GM19395 (cell line): ENCODE measurements at regions not wholly inside any gene's neighbourhood (a gene's known extent, or its start where the extent isn't known, plus 50 kb on each side); places are given as distances from the start of the nearest gene placed in this dataset.
A peak's percentile ranks its signal among the peaks of the same experiment; 100 is the strongest.
"Not testable (repeated sequence)": the region's sequence is repeated elsewhere in the genome, so short reads cannot be mapped to it uniquely, and the experiment has no call there.

Source experiments
- ATAC-seq: cut with Tn5 transposase; IDR thresholded peaks from one replicate; pipeline ENCODE4 v1.9.1; 2021; ENCODE audit warnings: mild to moderate bottlenecking, moderate library complexity; ENCODE audit not compliant: unreplicated experiment

DNA sequence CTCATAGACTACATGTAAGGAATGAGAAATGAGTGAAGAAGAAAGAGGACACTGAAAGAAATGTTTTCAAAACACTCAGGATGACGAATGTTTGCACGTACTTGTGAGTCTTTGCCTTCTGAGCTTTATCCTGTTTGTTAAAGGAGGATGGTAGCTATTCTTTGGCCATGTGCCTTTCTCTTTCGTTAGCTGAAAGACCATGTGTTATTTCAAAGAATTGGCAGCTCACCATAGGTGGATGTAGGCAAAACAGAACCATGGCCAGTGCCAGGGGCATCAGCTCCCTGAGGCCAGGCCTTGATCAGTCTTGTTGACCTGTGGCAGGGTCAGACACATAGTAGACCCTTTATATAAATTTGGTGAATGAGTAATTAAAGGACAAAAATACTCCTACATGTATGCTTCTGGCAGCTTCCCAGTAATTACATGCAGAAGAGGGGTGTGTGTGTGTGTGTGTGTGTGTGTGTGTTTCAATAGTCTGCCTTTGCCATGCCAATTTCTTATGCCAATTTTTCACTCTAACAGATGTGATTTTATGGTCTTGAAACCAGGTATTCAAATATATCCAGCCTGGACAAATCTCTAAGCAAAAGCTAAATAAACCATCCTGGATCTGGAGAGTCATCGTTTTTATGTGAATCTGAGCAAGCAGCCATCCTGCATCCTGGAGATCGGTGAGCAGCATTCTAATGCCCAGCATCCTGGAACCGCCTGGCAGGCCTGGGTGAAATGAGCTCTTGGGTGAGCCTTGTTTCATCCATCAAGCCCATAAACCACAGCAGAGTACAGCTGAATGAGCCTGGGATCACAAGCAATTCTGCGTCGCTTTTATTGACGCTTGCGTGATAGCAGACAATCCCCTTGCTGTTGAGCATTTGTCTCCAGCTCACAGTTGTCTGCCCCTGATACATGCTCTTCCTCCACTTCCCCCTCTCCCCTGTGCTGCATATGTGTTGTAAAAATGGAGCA, 475.4 kb downstream of the MED10 start:
- ATAC-seq, result no peak

DNA sequence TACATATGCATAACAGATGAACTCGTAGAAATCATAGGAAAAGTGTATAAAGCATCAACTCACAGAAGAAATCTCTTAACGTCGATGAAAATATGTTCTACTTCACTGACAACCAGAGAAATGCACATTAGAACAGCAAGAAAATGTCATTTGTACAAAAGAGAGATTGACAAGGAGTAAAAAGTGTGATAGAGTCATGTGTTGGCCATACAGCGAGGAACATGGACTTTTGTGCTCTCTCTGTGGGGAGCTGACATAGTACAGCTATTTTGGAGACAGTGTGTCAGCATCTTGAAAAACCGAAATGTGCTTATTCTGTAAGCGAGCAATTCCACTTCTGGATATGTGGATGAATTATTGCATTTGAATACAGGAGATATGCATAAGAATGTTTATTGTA, 477.9 kb downstream of the ICE1 start:
- ATAC-seq, result no peak

DNA sequence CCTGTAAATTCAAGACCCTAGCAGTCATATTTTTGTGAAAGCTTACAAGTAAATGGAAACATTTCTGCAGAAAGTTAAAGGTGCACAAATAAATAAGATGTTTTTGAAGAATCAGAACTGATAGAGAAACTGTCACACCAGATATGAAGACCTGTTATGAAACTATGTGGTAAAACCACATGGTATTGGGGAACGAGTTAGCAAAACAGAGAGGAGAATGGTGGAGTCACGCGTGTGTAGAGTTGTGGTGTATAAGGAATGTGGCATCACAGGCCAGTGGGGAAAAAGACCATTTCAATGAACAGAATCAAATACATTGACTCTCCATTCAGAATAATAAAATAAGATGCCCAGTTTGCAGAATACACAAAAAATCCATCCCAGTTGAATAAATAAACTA, 477.2 kb downstream of the ICE1 start:
- no peak for ATAC-seq

DNA sequence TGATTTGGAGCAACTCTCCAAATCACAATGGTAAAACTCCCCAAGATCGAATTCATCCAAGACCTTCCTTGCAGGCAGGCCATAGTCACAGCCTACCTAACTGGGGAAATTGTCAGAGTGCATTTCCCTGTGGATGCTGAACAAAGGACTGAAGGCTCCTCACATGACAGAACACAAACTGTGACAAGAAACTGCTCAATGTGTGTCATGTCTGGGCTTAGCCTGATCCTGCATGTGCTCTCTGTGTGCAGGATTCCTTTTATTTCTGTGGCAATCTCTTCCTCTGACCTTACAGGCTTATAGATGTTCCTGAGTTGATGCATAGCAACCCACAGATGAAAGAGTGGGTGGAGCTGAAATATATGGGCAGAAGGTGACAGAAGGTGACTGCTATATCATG, 465.8 kb downstream of the ICE1 start:
- ATAC-seq, result no peak

DNA sequence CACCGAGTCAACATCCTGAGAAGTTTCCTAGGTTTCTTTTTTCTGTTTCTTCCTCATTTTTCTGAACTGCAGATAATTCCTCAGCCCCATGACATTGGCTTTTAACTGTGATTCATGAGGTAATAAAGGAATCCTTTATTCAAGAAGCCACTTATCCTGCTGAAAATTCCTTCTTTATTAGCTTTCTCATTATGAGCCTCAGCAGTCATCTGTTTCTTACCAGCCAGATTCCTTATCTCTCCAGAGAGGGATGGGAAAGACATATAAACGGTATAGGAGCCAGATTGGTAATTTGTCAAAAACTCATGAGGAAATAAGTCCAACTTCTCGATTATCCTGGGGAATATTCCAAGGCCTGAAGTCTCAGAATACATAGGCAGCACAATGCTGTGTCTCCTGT, 465.4 kb downstream of the ICE1 start:
- no peak for ATAC-seq

DNA sequence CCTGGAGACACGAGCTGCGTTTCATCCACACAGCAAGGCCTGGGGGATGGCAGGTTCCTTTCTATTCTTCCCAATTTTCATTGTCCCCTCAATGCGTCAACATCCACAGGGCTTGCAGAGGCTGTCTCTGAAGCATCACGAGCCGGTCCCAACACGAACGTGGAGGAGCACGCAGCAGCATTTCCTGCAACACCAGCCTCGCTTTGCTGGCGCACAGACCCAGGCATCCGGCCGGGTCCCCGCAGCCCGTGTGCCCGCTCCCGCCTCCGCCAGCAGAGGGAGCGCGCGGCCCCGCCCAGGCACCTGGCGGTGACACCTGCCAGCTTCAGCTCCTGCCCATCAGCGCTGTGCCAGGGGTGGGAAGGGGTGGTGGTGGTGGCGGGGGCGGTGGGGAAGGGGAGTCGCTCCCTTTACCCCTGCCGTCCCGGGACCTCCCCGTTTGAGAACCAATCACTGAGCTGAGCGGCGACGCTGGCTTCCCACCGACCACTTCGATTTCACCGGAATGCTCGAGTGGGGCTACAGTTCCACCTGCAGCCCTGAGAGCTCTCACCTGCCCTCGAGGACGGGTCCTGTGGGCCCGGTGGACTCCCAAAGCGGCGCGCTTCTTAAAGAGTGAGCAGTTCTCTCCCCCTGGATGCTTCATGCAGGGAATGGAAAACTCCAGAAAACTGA, 464.5 kb downstream of the ICE1 start:
- ATAC-seq, result no peak

DNA sequence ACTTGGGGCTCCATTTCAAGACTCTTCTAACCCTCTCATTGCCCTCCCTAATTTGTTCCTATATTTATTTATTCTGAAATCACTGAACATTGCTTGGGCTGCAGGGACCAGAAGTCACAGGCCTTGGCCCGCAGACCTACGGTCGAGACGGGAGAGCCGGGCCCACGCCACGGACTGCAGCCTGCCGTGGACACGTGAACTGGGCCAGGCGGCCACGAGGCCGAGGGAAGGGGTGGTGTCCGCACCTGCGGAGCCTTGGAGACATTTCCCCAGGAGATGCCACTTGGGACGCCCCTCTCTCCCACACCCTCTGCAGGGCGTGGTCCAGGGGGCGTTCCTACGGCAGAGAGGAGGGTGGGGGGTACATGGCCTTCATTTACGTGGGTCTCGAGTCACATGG, 463.9 kb downstream of the ICE1 start:
- no peak for ATAC-seq

DNA sequence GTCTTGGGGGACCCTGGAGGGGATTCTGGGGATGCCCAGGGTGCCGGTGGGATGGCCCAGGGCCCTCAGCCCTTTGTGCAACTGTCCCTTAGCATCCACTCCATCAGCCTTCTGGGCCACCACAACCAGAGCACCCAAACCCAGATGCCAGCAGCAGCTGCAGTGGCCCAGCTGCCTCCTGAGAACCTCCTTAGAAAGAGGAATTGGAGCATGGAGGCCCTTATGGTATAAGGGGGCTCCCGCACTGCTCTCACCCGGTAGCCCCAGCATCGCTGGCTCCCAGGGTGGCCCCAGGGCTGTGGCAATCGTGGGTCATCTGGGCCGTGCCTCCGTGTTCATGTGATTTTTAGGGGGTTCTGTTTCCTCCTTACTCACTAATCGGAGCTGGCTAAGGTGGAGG, 463.3 kb downstream of the ICE1 start:
- no peak for ATAC-seq

DNA sequence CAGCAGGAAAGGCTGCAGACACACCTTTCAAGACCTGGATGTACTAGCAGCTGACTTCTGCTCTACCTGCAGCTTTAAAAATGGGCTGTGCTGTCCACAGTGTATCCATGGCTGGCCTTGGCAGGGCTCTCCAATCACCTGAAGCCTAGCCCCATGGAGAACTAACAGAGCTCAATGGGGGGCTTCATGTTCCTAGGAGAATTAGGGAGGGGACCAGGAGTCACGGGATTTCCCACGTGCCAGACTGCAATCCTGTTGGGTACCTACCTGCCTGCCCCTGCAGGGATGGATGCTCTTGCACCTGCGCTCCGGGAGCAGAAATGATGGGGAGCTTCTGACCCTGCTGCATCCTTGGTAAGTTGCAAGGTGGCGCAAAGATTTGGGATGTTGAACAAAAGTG, 462.1 kb downstream of the ICE1 start:
- no peak for ATAC-seq

DNA sequence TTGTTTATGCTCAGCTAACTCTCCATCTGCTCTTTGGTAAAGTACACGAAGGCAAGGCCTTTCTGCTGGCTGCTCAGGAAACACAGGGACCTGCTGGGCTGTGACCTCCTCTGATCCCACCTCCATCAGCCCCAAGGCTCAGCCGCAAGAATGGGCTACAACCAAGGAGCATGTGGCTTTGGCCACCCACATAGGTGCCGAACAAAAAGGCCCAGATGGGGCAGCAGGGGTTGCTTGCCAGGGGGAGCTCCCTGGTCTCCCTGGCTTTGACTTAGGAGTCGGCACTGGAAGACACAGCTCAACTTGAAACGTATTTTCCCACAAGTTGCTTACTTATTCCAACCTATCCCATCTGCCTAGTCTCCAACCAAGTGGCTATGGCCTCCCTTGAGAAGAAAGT, 461.1 kb downstream of the ICE1 start:
- ATAC-seq, result no peak

DNA sequence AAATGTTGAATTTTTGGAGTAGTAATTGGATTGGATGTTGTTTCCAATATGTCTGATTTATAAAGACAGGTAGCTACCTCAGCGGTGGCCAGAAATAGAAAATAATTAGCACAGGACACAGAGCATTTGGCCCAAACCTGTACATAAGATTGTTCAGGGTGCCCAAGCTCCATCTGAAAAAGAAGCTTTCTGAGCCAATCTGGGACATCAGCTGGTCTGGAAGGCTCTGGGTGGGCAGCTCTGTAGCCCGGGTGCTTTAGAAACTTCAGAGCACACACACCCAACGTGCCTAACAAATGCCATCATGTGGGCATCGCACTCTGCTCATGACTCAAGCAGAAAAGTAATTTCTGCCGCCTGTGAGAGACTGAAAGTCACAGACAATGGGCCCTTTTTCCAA, 460.7 kb downstream of the ICE1 start:
- ATAC-seq, result no peak

DNA sequence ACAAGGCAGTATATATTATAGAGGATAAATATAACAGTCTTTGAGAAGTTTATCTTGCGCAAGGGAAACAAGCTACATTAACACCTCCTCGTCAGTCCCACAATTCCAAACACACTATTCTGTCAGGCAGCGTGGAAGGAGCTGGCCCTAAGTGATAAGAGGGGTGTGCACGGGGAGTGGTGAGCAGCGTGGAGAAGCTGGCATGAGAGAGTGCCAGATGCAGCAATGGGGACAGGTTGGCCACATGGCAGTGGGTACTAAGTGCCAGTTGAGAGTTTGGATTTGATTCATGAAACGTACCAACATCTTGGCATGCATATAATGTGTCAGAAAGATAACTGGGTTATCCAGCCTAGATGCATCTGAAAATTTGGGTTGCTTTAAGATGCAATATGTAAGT, 460.2 kb downstream of the ICE1 start:
- no peak for ATAC-seq

DNA sequence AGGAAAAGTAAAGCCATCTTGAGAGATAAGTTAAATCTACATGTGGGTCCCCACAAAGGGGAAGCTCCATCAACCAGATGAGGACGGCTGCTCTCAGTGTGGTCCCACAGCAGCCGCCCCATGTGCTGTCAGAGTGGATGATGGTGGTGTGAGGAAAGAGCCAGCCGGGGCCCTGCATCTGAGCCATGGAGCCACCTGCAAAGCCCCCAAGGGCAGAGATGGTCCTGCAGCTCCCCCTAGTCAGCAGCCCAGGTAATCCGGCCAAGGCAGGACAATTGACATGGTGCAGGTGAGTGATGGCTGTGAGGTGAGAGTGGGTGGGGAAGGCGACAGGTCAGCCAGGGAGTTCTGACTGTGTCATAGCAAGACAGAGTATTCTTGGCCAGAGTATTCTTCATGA, 458.8 kb downstream of the ICE1 start:
- ATAC-seq, result peak; percentile 58

DNA sequence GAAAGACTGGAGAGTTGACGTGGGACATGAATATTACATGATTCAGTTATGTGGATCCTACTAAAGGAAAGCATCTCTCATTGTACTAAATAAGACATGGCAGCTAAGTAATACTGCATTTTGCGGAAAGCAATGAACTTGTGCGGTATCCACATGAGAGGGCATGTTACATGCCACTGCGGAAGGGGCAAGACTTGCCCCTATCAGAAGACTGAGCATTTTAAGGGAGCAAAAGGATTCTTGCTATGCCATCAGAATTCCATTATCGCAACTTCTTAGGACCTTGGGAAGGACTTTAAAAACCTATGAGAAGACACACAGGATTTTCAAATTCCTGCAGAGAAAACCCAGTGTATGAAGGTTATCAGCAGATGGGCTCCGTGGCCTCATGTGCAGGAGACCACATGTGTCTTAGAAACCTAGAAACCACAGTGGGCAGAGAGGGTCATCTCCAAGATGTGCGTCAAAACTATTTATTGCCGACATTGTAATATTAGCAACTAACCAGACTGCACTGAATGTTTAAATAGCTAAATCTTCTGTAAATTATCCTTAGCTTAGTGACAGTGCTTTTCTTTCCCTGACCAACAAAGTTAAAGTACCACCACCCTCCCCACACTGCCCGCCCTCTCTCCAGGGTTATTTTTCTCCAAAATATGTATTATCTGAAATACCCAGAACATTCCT, 457.7 kb downstream of the ICE1 start:
- no peak for ATAC-seq

DNA sequence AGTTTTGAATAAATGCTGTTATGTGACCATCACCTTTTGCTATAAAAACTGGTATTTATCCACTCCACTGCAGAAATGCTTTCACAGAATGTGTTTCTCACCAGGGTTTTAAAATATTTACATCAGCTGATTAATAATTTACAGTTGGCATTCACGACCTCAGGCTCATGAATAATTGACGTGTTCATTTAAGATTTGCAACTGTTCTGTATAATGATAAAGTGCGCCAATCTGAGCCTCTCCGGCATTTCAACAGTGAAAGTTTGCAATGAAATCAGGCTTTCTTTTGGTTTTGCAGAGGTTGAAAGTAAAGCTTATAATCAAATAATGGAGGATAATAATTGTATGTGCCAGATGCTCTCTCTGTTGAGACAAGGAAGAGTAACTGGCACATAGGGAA, 434.9 kb downstream of the ICE1 start:
- ATAC-seq, result no peak

DNA sequence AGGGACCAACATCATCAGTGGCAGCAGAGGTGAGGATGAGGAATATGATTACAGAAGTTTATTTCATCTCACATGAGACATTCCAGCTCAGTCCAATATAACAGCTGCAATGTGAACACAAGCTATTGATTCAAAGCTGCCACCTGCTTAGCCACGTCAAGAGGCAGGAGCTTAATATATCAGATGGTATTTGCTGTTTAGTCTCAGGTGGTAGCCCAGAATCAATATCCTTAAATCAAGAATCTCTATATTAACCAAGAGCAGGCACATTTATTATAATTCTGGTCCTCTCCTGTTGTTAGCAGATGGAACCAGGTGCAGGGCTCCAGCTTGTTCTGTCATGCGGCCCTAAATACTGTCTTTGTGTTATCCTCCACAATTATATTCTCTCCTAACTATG, 431.6 kb downstream of the ICE1 start:
- no peak for ATAC-seq

DNA sequence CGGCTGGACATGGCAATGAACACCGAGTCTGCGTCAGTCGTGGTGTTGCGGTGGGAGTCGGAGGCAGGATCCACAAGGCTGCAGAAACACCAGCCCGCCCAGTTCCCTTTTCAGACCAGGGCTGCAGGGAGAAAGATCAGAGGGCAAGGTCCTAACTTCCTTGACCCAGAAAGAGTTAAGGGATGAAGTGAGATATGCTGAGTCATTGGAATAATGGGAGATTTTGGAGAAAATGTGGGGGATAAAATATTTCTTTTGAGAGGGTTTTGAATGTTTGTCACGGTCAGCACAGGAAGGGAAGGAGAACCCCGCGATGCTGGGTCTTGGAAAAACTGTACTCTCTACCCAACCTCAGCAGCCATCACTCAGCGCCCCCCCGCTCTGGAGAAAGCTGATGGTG, 416.0 kb downstream of the ICE1 start:
- ATAC-seq, result no peak

DNA sequence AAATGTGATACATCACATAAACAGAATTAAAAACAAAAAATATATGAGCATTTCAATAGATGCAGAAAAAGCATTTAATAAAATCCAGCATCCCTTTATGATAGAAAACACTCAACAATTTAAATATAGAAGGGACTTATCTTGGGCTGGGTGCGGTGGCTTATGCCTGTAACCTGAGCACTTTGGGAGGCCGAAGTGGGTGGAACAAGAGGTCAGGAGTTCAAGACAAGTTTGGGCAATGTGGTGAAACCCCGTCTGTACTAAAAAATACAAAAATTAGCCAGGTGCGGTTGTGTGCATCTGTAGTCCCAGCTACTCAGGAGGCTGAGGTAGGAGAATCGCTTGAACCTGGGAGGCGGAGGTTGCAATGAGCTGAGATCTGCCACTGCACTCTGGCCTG, 409.1 kb downstream of the ICE1 start:
- ATAC-seq, result not testable (repeated sequence)

DNA sequence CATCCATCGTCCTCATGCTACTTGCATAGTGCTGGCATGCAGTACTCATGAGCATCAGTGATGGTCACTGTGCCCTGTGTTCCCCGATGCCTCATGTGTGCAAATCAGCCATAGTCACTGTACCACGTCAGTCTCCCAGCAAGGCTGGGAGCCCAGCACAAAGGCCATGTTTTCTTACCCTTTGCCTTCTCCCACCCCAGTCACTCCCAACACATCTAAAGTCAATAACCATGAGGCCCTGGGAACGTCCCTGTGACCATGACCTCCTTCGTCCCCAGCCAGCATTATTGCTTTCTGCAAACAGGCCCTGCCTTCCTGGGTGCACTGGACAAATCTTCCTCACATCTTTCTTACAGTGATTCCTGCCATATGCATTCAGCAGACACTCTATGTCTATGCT, 406.1 kb downstream of the ICE1 start:
- no peak for ATAC-seq

DNA sequence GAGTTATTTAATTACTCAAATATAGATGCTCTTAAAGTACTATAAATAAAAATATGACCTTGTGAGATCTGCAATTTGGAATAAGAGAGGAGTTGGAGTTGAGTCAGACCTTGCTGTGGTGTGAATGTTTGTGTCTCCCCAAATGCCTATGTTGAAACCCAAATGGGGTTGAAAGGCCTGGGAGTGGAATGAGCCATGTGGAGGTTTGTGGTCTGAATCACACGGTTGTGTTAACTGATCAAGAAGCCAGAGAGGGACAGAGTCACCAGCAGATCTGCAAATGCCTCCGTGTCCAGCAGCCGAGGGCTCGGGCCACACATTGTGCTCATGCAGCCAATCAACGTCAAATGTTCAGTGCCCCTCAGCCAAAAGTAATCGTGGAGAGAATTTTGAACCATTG, 404.4 kb downstream of the ICE1 start:
- ATAC-seq, result no peak

DNA sequence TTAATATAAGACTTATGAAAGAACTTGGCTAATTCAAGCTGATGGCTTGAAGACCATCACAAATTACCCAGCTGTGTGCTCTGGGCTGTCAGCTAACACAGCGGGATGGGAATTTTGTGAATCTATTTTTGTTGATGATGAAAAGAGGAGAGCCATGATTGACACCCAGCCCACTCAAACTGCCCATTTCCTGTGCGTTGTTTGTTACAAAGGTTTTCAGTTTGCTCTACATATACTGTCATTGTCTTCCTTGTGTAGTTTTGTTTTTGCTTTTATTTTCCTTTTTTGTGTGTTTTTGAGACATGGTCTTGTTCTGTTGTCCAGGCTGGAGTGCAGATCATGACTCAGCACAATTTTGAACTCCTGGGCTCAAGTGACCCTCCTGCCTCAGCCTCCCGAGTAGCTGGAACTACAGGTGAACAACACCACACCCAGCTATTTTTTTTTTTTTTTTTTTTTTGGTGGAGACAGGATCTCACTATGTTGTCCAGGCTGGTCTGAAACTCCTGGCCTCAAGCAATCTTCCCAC, 400.3 kb downstream of the ICE1 start:
- no peak for ATAC-seq

DNA sequence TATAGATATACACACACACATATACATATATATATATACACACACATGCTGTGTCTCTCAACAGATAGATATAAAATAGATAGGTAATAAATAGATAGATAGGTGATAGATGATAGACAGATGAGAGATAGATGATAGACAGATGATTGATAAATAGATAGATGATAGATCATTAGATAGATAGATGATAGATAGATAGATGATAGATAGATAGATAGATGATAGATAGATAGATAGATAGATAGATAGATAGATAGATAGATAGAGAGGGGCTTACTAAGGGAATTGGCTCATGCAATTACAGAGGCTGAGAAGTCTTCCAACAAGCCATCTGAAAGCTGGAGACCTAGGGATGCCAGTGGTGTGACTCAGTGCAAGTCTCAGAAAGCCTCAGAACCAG, 394.5 kb downstream of the ICE1 start:
- no peak for ATAC-seq
